CD4-positive, alpha-beta T cell treated with Interleukin-10 for 1 hour (primary cell): ENCODE measurements at regions not wholly inside any gene's neighbourhood (a gene's known extent, or its start where the extent isn't known, plus 50 kb on each side); places are given as distances from the start of the nearest gene placed in this dataset.

Source experiments
- DNase-seq: peaks from one replicate; pipeline ENCODE4 v3.0.0-alpha.2; 2020

- no peak for DNase-seq
Observed at GRCh38 chr9:38312406-38312805, 80.1 kb upstream of the ALDH1B1 start.

GRCh38 chr9:38311382-38312270 lies 80.9 kb upstream of the ALDH1B1 start:
- no peak for DNase-seq

GRCh38 chr9:38309324-38310195 lies 82.9 kb upstream of the ALDH1B1 start:
- DNase-seq: no peak

DNA sequence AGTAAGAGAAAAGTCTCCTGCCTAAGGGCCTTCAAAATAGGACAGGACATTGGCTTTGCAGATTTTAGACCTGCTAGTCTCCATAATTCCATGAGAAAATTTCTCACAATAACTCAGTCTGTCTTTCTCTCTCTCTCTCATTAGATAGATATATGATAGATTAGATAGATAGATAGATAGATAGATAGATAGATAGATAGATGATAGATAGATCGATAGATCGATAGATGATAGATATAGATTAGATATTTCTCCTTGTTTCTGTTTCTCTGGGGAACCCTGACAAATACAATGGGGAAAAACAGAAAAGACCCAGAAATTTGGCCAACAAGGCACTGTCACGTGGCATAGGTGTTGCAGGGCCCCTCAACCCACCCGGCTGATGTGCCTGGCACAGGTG lies 84.4 kb upstream of the ALDH1B1 start:
- DNase-seq: no peak

- DNase-seq: no peak
Observed at GRCh38 chr9:38306899-38307298, 85.6 kb upstream of the ALDH1B1 start.

GRCh38 chr9:38305582-38305981 lies 86.9 kb upstream of the ALDH1B1 start:
- no peak for DNase-seq

DNA sequence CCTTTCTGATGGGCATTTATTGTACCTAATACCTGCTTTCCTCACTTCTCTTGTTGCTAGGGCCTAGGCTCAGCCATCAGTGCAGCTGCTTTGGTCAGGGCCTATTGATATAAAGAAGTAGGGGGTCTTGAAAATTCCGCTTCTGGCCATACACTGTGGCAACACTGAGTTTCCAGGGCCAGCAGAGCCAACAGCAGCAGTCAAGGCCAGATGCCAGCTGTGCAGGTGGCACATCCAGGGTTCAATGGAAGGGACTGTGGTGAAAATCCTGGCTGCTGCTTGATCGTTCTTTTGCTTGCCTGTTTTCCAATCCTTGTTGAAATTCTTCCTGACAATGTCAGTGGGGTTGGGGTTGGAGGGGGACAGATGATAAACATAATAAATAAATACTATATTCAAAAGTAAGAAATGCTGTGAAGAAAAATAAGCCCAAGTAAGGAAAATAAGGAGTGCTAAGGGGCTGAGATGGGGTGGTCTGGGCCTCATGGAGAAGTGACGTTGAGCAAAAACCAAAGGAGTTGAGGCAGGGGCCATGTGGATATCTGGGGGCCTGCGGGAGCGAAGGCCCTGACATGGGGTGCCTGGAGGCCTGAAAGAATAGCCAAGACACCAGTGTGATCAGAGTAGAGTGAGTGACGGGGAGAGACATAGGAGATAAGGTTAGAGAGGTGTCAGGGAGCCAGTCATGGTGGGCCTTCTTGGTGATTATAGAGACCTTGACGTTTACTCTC lies 91.0 kb upstream of the ALDH1B1 start:
- no peak for DNase-seq

- no peak for DNase-seq
Observed at GRCh38 chr9:38299856-38300255, 92.6 kb upstream of the ALDH1B1 start.

GRCh38 chr9:38298904-38299303 lies 93.6 kb upstream of the ALDH1B1 start:
- no peak for DNase-seq

DNA sequence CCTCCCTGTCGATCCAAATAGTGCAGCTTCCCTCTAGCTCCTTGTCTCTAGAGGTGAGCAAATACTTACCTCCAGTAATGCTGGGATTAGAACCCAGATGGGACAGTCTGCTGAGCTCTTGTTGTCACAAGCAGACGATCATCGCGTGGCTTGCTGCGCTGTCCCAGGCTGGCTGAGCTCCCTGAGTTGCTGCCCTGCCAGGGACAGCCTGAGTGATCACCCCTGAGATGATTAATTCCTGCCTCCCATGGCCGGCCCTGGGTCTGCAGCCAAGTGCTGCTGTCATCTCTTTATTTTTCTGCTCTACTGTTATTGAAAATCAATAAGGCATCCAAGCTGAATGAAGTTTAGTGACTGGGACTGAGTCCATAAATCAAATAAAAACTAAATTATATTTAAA lies 94.0 kb upstream of the ALDH1B1 start:
- DNase-seq: no peak

- DNase-seq: no peak
Observed at GRCh38 chr9:38296807-38297206, 95.7 kb upstream of the ALDH1B1 start.

GRCh38 chr9:38295764-38296163 lies 96.7 kb upstream of the ALDH1B1 start:
- no peak for DNase-seq

GRCh38 chr9:38294220-38294960 lies 98.1 kb upstream of the ALDH1B1 start:
- no peak for DNase-seq

DNA sequence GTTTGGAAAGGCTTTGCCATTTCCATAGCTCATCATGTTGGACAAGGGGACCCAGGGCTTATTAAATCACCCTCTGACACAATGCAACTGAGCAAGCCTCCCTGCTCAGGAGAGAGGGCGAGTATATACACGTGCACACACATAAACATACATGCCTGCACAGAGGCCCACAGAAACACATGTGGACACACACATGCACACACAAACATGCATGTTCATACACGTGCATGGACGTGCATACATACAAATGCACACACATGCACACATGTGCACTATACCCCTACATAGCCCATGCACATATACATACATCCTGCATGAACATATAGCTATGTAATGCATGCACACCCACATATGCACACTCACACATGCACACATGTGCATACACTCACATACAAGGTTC lies 99.5 kb upstream of the ALDH1B1 start:
- no peak for DNase-seq

DNA sequence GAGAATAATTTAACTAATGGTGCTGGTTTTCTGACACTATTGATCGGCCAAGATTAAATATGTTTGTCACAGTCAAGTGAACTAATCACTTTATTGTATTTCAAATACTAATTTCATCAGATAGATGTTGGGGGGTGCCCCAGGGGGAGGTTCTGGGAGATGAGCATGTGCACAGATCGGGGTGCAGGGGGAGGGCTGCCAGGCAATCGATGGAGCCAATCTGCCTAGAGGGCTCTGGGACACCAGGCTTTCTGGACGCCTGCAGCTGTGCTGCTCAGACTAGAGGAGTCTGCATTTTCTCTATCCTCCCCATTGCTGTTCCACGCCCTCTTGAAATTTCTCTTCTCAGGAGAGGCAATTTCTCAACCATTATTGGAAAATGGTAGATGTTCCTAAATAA lies 100.0 kb upstream of the ALDH1B1 start:
- no peak for DNase-seq

GRCh38 chr9:38289866-38290245 lies 102.6 kb upstream of the ALDH1B1 start:
- no peak for DNase-seq

DNA sequence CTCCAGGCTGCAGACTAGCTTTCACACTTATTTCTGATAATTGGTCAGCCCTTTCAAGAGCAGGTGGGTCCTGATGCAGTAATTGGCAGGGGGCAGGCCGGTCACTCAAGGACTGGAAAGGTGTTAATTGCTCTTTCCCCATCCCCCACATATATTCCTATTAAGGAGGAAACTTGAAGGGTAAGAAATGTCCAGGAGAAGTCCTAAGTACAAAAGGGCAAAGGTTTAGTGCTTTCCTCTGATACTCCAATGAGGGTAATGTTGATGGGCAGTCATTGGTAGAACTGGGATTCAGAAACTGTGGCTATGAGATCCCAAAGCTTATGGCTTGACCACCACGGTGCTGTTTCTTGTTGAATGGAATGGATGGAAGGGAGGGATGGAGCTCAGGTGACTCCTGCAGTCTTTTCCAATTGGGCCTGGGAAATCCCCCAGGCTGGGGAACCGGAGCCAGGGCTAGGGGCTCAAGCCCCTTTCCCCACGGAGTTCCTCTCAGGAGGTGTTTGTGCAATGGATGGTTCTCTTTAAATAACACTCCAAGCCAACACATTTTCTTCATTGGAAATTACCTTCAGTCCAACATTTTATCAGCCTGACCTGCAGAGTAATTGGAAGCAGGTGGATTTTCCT lies 103.2 kb upstream of the ALDH1B1 start:
- DNase-seq: no peak

GRCh38 chr9:38288502-38288901 lies 104.0 kb upstream of the ALDH1B1 start:
- no peak for DNase-seq

GRCh38 chr9:38287420-38287985 lies 105.0 kb upstream of the ALDH1B1 start:
- DNase-seq: no peak

- DNase-seq: no peak
Observed at GRCh38 chr9:38286766-38287165, 105.7 kb upstream of the ALDH1B1 start.

- DNase-seq: no peak
Observed at GRCh38 chr9:38286357-38286756, 106.1 kb upstream of the ALDH1B1 start.

- DNase-seq: no peak
Observed at GRCh38 chr9:38285236-38285635, 107.3 kb upstream of the ALDH1B1 start.
